K562 (cell line): ENCODE measurements at regions not wholly inside any gene's neighbourhood (a gene's known extent, or its start where the extent isn't known, plus 50 kb on each side); places are given as distances from the start of the nearest gene placed in this dataset.

Experiments used
- ATAC-seq: fragments of 200-7000 bp; cut with Tn5 transposase; 3 replicates; pipeline ENCODE4 v1.9.1; 2020; ENCODE audit warnings: moderate library complexity
- BruUV-seq: library from RNA; stranded (reverse); fragments of 400-500 nt; replicated peaks from 2 replicates; lab custom pipeline; 2021; lab: Mats Ljungman, UMichigan
- CTCF ChIA-PET: fragments of 300-600 bp; formaldehyde crosslinking; extraction: SDS; loops from one replicate; lab custom pipeline; 2021; ENCODE audit warnings: low intra/inter-chr PET ratio; lab: Yijun Ruan, JAX
- POLR2A ChIA-PET: fragments of 300-600, 350-650 bp; sonication (Branson Sonifier 250); formaldehyde crosslinking; extraction: SDS; loops from one replicate; lab custom pipeline; 2021; ENCODE audit warnings: antibody characterized with exemption, inconsistent platforms; lab: Yijun Ruan, JAX
- DNase-seq, 4 experiments: peaks; one replicate each; pipeline versions ENCODE4 v3.0.0 to v3.0.0-alpha.2; 2011 to 2018; ENCODE audit warnings: low spot score in 3 of 4, mixed read lengths in 3 of 4; ENCODE audit errors: extremely low read depth in 1 of 4
- FAIRE-seq: peaks from 2 replicates; lab custom pipeline; 2011; peaks lifted over from hg19 to GRCh38; lab: Jason Lieb, UNC
- H2AFZ ChIP-seq: 2 replicates; pipeline ENCODE4 v1.6.0; 2011; ENCODE audit warnings: low read depth, low read length, control low read depth, inconsistent platforms
- H3K27ac ChIP-seq: fragments of 200-600 bp; 3 replicates; pipeline ENCODE4 v1.8.0; 2011; ENCODE audit warnings: low read depth, mild to moderate bottlenecking, control low read depth, inconsistent platforms, low read length, moderate library complexity, mixed read lengths; ENCODE audit errors: extremely low read depth
- H3K27me3 ChIP-seq, 2 experiments: fragments of 300-600 bp in 1 of 2; 2 replicates in 1 of 2; 3 replicates in 1 of 2; pipeline versions ENCODE4 v1.6.0 to v1.8.0; 2011; ENCODE audit warnings: inconsistent platforms in 2 of 2, low read length in 2 of 2, mild to moderate bottlenecking in 1 of 2, mixed read lengths in 1 of 2, moderate library complexity in 1 of 2; ENCODE audit not compliant: control insufficient read depth in 2 of 2, insufficient read depth in 2 of 2
- H3K36me3 ChIP-seq: fragments of 300-600 bp; 3 replicates; pipeline ENCODE4 v1.8.0; 2011; ENCODE audit warnings: mild to moderate bottlenecking, low read length, inconsistent platforms; ENCODE audit not compliant: control insufficient read depth, insufficient read depth
- H3K4me1 ChIP-seq, 2 experiments: fragments of 200-600 bp in 1 of 2; replicated peaks in 1 of 2; 2 replicates in 1 of 2; 3 replicates in 1 of 2; pipeline versions ENCODE4 v1.5.1 to v1.8.0; 2011; ENCODE audit warnings: inconsistent platforms in 2 of 2, low read length in 2 of 2, mild to moderate bottlenecking in 1 of 2, mixed read lengths in 1 of 2, moderate library complexity in 1 of 2; ENCODE audit not compliant: control insufficient read depth in 2 of 2, insufficient read depth in 2 of 2
- H3K4me2 ChIP-seq: 2 replicates; pipeline ENCODE4 v1.6.1; 2011; ENCODE audit warnings: low read length, control low read depth, inconsistent platforms, mixed read lengths; ENCODE audit not compliant: insufficient read depth
- H3K4me3 ChIP-seq: fragments of 200-600 bp; sonication (generic), shearing (Covaris generic); 2 replicates; pipeline ENCODE4 v1.5.1; 2016; ENCODE audit warnings: control low read depth, inconsistent platforms
- H3K79me2 ChIP-seq: fragments of 200-600 bp; 3 replicates; pipeline ENCODE4 v1.8.0; 2011; ENCODE audit warnings: low read length, inconsistent platforms; ENCODE audit not compliant: control insufficient read depth, insufficient read depth
- H3K9ac ChIP-seq, 2 experiments: 2 replicates each; pipeline versions ENCODE4 v1.6.0 to v1.6.1; 2011; ENCODE audit warnings: low read depth in 2 of 2, low read length in 2 of 2, control low read depth in 1 of 2, inconsistent platforms in 1 of 2, mild to moderate bottlenecking in 1 of 2, mixed read lengths in 1 of 2; ENCODE audit not compliant: insufficient read depth in 1 of 2
- H3K9me1 ChIP-seq: one replicate; pipeline ENCODE4 v1.6.0; 2011; ENCODE audit warnings: inconsistent platforms, mild to moderate bottlenecking, low read length, moderate library complexity; ENCODE audit not compliant: control insufficient read depth, insufficient read depth
- H3K9me3 ChIP-seq: replicated peaks from 2 replicates; pipeline ENCODE4 v1.5.1; 2011; ENCODE audit warnings: low read depth, low read length, inconsistent platforms; ENCODE audit not compliant: control insufficient read depth, insufficient read depth
- H4K20me1 ChIP-seq: replicated peaks from 2 replicates; pipeline ENCODE4 v1.6.1; 2011; ENCODE audit warnings: low read length, inconsistent platforms, mixed read lengths; ENCODE audit not compliant: control insufficient read depth, insufficient read depth
- ELF2 ChIP-seq: fragments of 250-450 bp; sonication (Bioruptor Pico); IDR thresholded peaks from 2 replicates; pipeline ENCODE4 v1.5.0; 2021; ENCODE audit warnings: mild to moderate bottlenecking
- ETS1 ChIP-seq: conservative IDR thresholded peaks from 2 replicates; pipeline ENCODE4 v1.6.1; 2011; ENCODE audit warnings: low read depth, mild to moderate bottlenecking, low read length; ENCODE audit not compliant: control insufficient read depth
- JUN ChIP-seq, 2 experiments: sonication (generic) in 1 of 2; formaldehyde crosslinking in 1 of 2; IDR thresholded peaks; 2 replicates each; pipeline versions ENCODE4 v1.6.1 to v1.8.0; 2012 to 2022; ENCODE audit warnings: borderline replicate concordance in 2 of 2, mild to moderate bottlenecking in 2 of 2, improper control_type of control experiment in 1 of 2, low read depth in 1 of 2, low read length in 1 of 2, missing genetic modification reagents in 1 of 2
- MAFF ChIP-seq: IDR thresholded peaks from 2 replicates; pipeline ENCODE4 v1.6.1; 2012; ENCODE audit warnings: low read length, improper control_type of control experiment
- NR2C2 ChIP-seq, 2 experiments: fragments of 200-800 bp in 1 of 2; sonication (Bioruptor generic) in 1 of 2; sonication (generic) in 1 of 2; formaldehyde crosslinking in 1 of 2; IDR thresholded peaks; 2 replicates each; pipeline versions ENCODE4 v1.6.1 to v1.8.0; 2016 to 2022; ENCODE audit warnings: mild to moderate bottlenecking in 1 of 2, missing compliant biosample characterization in 1 of 2, missing genetic modification characterization in 1 of 2, missing genetic modification reagents in 1 of 2
- SRF ChIP-seq, 2 experiments: fragments of 250-450, 450-650 bp in 1 of 2; sonication (Bioruptor Pico) in 1 of 2; sonication (generic) in 1 of 2; formaldehyde crosslinking; IDR thresholded peaks; 2 replicates each; pipeline versions ENCODE4 v1.5.0 to v1.5.1; 2020 to 2022; ENCODE audit warnings: mild to moderate bottlenecking in 1 of 2, missing genetic modification reagents in 1 of 2
- YY1 ChIP-seq, 3 experiments: IDR thresholded peaks; 2 replicates each; pipeline ENCODE4 v1.6.1; 2011; ENCODE audit warnings: low read length in 2 of 3, mild to moderate bottlenecking in 2 of 3, moderate library complexity in 2 of 3, borderline replicate concordance in 1 of 3, control low read depth in 1 of 3, low read depth in 1 of 3; ENCODE audit not compliant: insufficient read depth in 3 of 3, insufficient replicate concordance in 2 of 3, control insufficient read depth in 1 of 3, insufficient read length in 1 of 3; ENCODE audit errors: extremely low read depth in 1 of 3
- ZNF140 ChIP-seq: fragments of 250-450 bp; sonication (Bioruptor Pico); IDR thresholded peaks from 2 replicates; pipeline ENCODE4 v1.8.0; 2021; ENCODE audit warnings: moderate library complexity, mild to moderate bottlenecking, inconsistent platforms
- ZNF407 ChIP-seq: fragments of 450-650 bp; IDR thresholded peaks from 2 replicates; pipeline ENCODE4 v1.6.1; 2016; ENCODE audit warnings: low read depth
- WGBS: fragments of 100-300 bp; shearing (Covaris generic); methylation state at CpG from one replicate; pipeline ENCODE4 v1.1.6; 2016; ENCODE audit warnings: low coverage, mixed read lengths; ENCODE audit not compliant: insufficient coverage; ENCODE audit errors: missing lambda C conversion rate; 5-methylcytosine and 5-hydroxymethylcytosine counted together
- in situ Hi-C: fragments of 300-500 bp; cut with MboI; formaldehyde crosslinking; loops from 4 replicates; pipeline ENCODE4 v1.15.0; 2018; ENCODE audit warnings: inconsistent platforms, mixed read lengths
- intact Hi-C: fragments of 100-400 bp; cut with micrococcal nuclease; formaldehyde crosslinking; loops from 2 replicates; pipeline ENCODE4 v1.14.2; 2022

- peak; percentile 94 for FAIRE-seq
- BruUV-seq, result no TSS peak
- TF ChIP-seq MAFF, result peak; percentile 74
- TF ChIP-seq ELF2, result no peak
- TF ChIP-seq NR2C2 (CRISPR knock-in tag; IDR thresholded peaks at IDR 0.05), result no peak
- peak; percentile 51; the same call in 1 of the 2 replicates for TF ChIP-seq NR2C2 (tag; IDR thresholded peaks at IDR 0.05)
- no peak for TF ChIP-seq ZNF407
- TF ChIP-seq ETS1, result no peak
- TF ChIP-seq SRF (CRISPR knock-in tag; IDR thresholded peaks at IDR 0.05), result peak in 1 of 2 experiments; percentile 96; a peak in 2 of 4 replicates
- TF ChIP-seq YY1 (IDR thresholded peaks at IDR 0.05; ENCODE audit: borderline replicate concordance in 1 of 3, control insufficient read depth in 1 of 3, extremely low read depth in 1 of 3, insufficient read depth in 3 of 3, insufficient read length in 1 of 3, insufficient replicate concordance in 2 of 3, low read depth in 1 of 3, low read length in 2 of 3), result peak in 1 of 3 experiments; percentile 66
- TF ChIP-seq JUN (IDR thresholded peaks at IDR 0.05; ENCODE audit: borderline replicate concordance, low read depth, low read length), result peak; percentile 31; the same call in 1 of the 2 replicates
- no peak for TF ChIP-seq JUN (CRISPR knock-in tag; IDR thresholded peaks at IDR 0.05; ENCODE audit: borderline replicate concordance)
- no peak for TF ChIP-seq ZNF140 (CRISPR knock-in tag)
Measured at GRCh38 chr6:90411292-90411781, 114.7 kb upstream of the BACH2 start.

More at GRCh38 chr6:90411292-90411781, 114.7 kb upstream of the BACH2 start:
- intact Hi-C loops (no loop called here), in situ Hi-C loops (no loop called here)
- no peaks in the 10 kb centered on the region for H4K20me1 ChIP-seq
- H3K27ac ChIP-seq, result peak overlapping the region; percentile 48; the same call in 2 of the 3 replicates
- no peak overlapping the region for H3K4me3 ChIP-seq
- H3K9me3 ChIP-seq, result no peaks in the 10 kb centered on the region
- H3K9ac ChIP-seq, result peak overlapping the region; percentile 8 to 18; a peak in 2 of 4 replicates
- H3K4me1 ChIP-seq, result peaks cover 7 to 23% of the 10 kb centered on the region in 2 experiments
- ChIA-PET POLR2A (interaction anchor here (0.6 to 1.4 kb wide), 3 partner anchors 13 to 750 kb away, joined by 3 to 4 read pairs (median 3); no protein-coding TSS in a partner anchor), CTCF (no interaction called here)
- no peaks in the 10 kb centered on the region for H3K79me2 ChIP-seq
- ATAC-seq (peak; percentile 89), DNase-seq (peak in 2 of 4 experiments; percentile 73 to 82)
- peak overlapping the region; percentile 61 for H2AFZ ChIP-seq
- WGBS, result 11% methylated on average over 7 of the region's 7 CpGs
- no peaks in the 10 kb centered on the region for H3K9me1 ChIP-seq
- peak overlapping the region; percentile 61 for H3K4me2 ChIP-seq
- H3K36me3 ChIP-seq, result no peaks in the 10 kb centered on the region
- no peaks in the 10 kb centered on the region for H3K27me3 ChIP-seq
